ENCODE measurements at regions not wholly inside any gene's neighbourhood (a gene's known extent, or its start where the extent isn't known, plus 50 kb on each side); places are given as distances from the start of the nearest gene placed in this dataset.

GRCh38 chr17:14875557-14876412, 389.3 kb downstream of the PMP22 start:
- Histone ChIP-seq H3K27me3 (ENCODE audit: control insufficient read depth in 1 of 2, insufficient read depth in 2 of 2, low read length in 2 of 2) (no peaks in the 10 kb centered on the region), H3K9me3 (ENCODE audit: low read length) (no peaks in the 10 kb centered on the region), H3K4me1 (ENCODE audit: insufficient read depth, low read length) (no peaks in the 10 kb centered on the region), H3K36me3 (ENCODE audit: insufficient read depth, low read length) (no peaks in the 10 kb centered on the region), H3K27ac (ENCODE audit: low read depth, low read length) (no peak overlapping the region), H3K9ac (ENCODE audit: low read length) (no peak overlapping the region), H3K4me3 (ENCODE audit: low read depth in 1 of 2, low read length in 2 of 2) (no peak overlapping the region)

- Histone ChIP-seq H3K4me1 (ENCODE audit: insufficient read depth, low read length) (no peaks in the 10 kb centered on the region), H3K27me3 (ENCODE audit: control insufficient read depth in 1 of 2, insufficient read depth in 2 of 2, low read length in 2 of 2) (no peaks in the 10 kb centered on the region), H3K27ac (ENCODE audit: low read depth, low read length) (no peak overlapping the region), H3K4me3 (ENCODE audit: low read depth in 1 of 2, low read length in 2 of 2) (no peak overlapping the region), H3K36me3 (ENCODE audit: insufficient read depth, low read length) (no peaks in the 10 kb centered on the region), H3K9me3 (ENCODE audit: low read length) (no peaks in the 10 kb centered on the region), H3K9ac (ENCODE audit: low read length) (no peak overlapping the region)
These were observed 391.1 kb downstream of the PMP22 start for GRCh38 chr17:14873996-14874395.

DNA sequence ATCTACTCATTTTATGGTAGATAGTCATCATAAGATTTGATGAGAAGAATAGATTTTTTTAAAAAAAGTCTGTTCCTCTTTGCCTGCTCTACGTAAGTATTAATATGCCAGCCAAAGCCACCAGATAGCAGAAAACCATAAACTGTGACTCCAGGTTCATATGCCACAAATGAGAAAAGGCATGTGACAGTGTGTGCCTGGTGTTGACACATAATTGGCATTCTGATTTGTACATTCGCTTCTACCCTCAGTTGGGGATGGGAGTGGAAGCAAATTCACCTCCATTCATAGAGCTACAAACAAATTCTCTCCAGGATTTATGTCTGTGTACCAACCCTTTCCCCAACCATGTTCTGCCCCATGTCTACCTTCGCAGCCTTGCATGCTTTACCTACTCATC, 391.6 kb downstream of the PMP22 start:
- Histone ChIP-seq H3K27ac (ENCODE audit: low read depth, low read length) (no peak overlapping the region), H3K9me3 (ENCODE audit: low read length) (no peaks in the 10 kb centered on the region), H3K4me3 (ENCODE audit: low read depth in 1 of 2, low read length in 2 of 2) (no peak overlapping the region), H3K9ac (ENCODE audit: low read length) (no peak overlapping the region), H3K27me3 (ENCODE audit: control insufficient read depth in 1 of 2, insufficient read depth in 2 of 2, low read length in 2 of 2) (no peaks in the 10 kb centered on the region), H3K36me3 (ENCODE audit: insufficient read depth, low read length) (no peaks in the 10 kb centered on the region), H3K4me1 (ENCODE audit: insufficient read depth, low read length) (no peaks in the 10 kb centered on the region)

DNA sequence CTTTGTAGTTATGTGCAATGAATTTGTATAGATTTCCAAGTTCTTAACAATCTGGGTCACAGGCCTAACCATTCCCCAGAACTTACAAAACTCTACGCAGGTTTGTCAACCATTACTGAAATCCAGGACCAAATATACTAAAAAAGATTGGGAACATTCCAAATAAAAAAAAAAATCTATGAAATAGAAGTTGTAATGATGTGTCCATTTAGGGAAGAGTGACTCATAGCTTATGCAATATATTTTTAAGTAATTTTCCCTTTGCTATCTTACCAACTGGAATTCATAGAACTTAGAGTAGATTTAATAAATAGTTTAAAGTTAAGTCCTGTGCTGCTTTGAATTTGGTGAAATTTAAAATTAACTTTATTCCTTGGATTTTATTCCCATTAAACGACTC, 393.2 kb downstream of the PMP22 start:
- H3K4me3 ChIP-seq (ENCODE audit: low read depth in 1 of 2, low read length in 2 of 2): no peak overlapping the region
- H3K36me3 ChIP-seq (ENCODE audit: insufficient read depth, low read length): no peaks in the 10 kb centered on the region
- H3K27me3 ChIP-seq (ENCODE audit: control insufficient read depth in 1 of 2, insufficient read depth in 2 of 2, low read length in 2 of 2): no peaks in the 10 kb centered on the region
- no peak overlapping the region for H3K9ac ChIP-seq (ENCODE audit: low read length)
- H3K27ac ChIP-seq (ENCODE audit: low read depth, low read length): no peak overlapping the region
- H3K4me1 ChIP-seq (ENCODE audit: insufficient read depth, low read length): no peaks in the 10 kb centered on the region
- no peaks in the 10 kb centered on the region for H3K9me3 ChIP-seq (ENCODE audit: low read length)

DNA sequence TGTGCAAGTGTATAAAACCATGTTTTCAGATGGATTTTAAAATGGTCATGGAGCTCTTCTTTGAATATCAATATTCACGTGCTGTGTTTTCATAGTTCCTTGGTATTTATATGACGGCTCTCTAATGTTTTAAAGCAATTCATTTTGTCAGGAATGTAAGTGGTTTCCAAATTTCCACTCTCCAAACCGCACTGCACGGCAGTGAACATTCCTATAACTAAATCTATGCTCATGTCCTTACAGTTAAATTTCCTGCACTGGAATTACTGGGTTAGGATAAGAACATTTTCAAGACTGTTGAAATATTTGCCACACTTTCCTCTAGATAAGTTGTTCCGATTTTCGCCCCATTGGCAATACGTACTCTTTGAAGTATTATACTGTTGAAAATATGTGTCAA, 398.9 kb downstream of the PMP22 start:
- Histone ChIP-seq H3K4me3 (ENCODE audit: low read depth in 1 of 2, low read length in 2 of 2) (no peak overlapping the region), H3K9me3 (ENCODE audit: low read length) (no peaks in the 10 kb centered on the region), H3K27ac (ENCODE audit: low read depth, low read length) (no peak overlapping the region)

DNA sequence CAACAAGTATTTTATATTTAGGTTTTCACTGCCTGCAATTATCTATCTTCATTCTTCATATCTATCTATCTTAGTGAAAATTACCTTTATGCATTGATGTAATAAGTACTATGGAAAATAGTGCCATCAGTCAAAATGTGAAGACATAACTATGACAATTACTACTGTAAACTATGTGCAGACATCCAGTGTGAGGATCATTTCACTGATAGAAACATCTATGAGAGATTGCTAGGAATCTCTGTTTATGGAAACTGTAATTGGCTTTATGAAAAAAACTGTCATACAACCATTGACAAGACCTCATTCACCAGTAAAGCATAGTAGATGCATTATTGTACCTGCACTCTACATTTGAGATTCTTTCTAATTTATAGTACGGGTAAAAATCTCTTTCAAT, 401.0 kb downstream of the PMP22 start:
- H3K4me1 ChIP-seq (ENCODE audit: insufficient read depth, low read length): no peaks in the 10 kb centered on the region
- no peaks in the 10 kb centered on the region for H3K27me3 ChIP-seq (ENCODE audit: control insufficient read depth in 1 of 2, insufficient read depth in 2 of 2, low read length in 2 of 2)
- H3K4me3 ChIP-seq (ENCODE audit: low read depth in 1 of 2, low read length in 2 of 2): no peak overlapping the region
- no peak overlapping the region for H3K27ac ChIP-seq (ENCODE audit: low read depth, low read length)
- no peaks in the 10 kb centered on the region for H3K9me3 ChIP-seq (ENCODE audit: low read length)
- H3K36me3 ChIP-seq (ENCODE audit: insufficient read depth, low read length): no peaks in the 10 kb centered on the region
- no peak overlapping the region for H3K9ac ChIP-seq (ENCODE audit: low read length)

More for the DNA sequence above, 398.9 kb downstream of the PMP22 start:
- Histone ChIP-seq H3K36me3 (ENCODE audit: insufficient read depth, low read length) (no peaks in the 10 kb centered on the region), H3K27me3 (ENCODE audit: control insufficient read depth in 1 of 2, insufficient read depth in 2 of 2, low read length in 2 of 2) (no peaks in the 10 kb centered on the region), H3K4me1 (ENCODE audit: insufficient read depth, low read length) (no peaks in the 10 kb centered on the region), H3K9ac (ENCODE audit: low read length) (no peak overlapping the region)

DNA sequence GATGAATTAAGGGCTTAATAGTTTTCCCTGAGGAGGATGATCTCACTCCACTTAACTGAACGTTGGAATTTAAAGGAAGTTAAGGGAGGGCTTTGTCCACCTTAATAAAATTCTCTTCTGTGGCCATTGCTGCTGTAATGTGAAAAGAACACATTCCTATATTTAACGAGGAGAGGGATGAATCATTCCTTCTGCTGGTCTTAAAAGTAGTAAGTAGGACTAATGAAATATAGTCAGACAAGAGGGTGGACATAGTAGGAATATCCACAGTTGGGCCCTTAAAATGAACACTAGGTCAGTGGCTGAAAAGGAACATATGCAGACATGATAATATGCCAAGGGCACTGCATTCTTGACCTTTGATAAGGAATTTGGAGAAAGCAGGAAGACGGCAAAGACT, 405.6 kb downstream of the PMP22 start:
- Histone ChIP-seq H3K4me1 (ENCODE audit: insufficient read depth, low read length) (no peaks in the 10 kb centered on the region), H3K4me3 (ENCODE audit: low read depth in 1 of 2, low read length in 2 of 2) (no peak overlapping the region), H3K27me3 (ENCODE audit: control insufficient read depth in 1 of 2, insufficient read depth in 2 of 2, low read length in 2 of 2) (no peaks in the 10 kb centered on the region), H3K36me3 (ENCODE audit: insufficient read depth, low read length) (no peaks in the 10 kb centered on the region), H3K9ac (ENCODE audit: low read length) (no peak overlapping the region), H3K27ac (ENCODE audit: low read depth, low read length) (no peak overlapping the region), H3K9me3 (ENCODE audit: low read length) (no peaks in the 10 kb centered on the region)

- Histone ChIP-seq H3K9me3 (ENCODE audit: low read length) (no peaks in the 10 kb centered on the region), H3K36me3 (ENCODE audit: insufficient read depth, low read length) (no peaks in the 10 kb centered on the region), H3K27me3 (ENCODE audit: control insufficient read depth in 1 of 2, insufficient read depth in 2 of 2, low read length in 2 of 2) (no peaks in the 10 kb centered on the region), H3K4me1 (ENCODE audit: insufficient read depth, low read length) (no peaks in the 10 kb centered on the region), H3K4me3 (ENCODE audit: low read depth in 1 of 2, low read length in 2 of 2) (no peak overlapping the region), H3K9ac (ENCODE audit: low read length) (no peak overlapping the region), H3K27ac (ENCODE audit: low read depth, low read length) (no peak overlapping the region)
These were observed 408.9 kb downstream of the PMP22 start for GRCh38 chr17:14856176-14856575.

- Histone ChIP-seq H3K9ac (ENCODE audit: low read length) (no peak overlapping the region), H3K27ac (ENCODE audit: low read depth, low read length) (no peak overlapping the region), H3K36me3 (ENCODE audit: insufficient read depth, low read length) (no peaks in the 10 kb centered on the region), H3K4me1 (ENCODE audit: insufficient read depth, low read length) (no peaks in the 10 kb centered on the region), H3K4me3 (ENCODE audit: low read depth in 1 of 2, low read length in 2 of 2) (no peak overlapping the region), H3K9me3 (ENCODE audit: low read length) (no peaks in the 10 kb centered on the region), H3K27me3 (ENCODE audit: control insufficient read depth in 1 of 2, insufficient read depth in 2 of 2, low read length in 2 of 2) (no peaks in the 10 kb centered on the region)
These were observed 410.4 kb downstream of the PMP22 start for GRCh38 chr17:14854691-14855090.

- H3K36me3 ChIP-seq (ENCODE audit: insufficient read depth, low read length): no peaks in the 10 kb centered on the region
- no peak overlapping the region for H3K27ac ChIP-seq (ENCODE audit: low read depth, low read length)
- H3K9ac ChIP-seq (ENCODE audit: low read length): no peak overlapping the region
- no peaks in the 10 kb centered on the region for H3K4me1 ChIP-seq (ENCODE audit: insufficient read depth, low read length)
- no peaks in the 10 kb centered on the region for H3K27me3 ChIP-seq (ENCODE audit: control insufficient read depth in 1 of 2, insufficient read depth in 2 of 2, low read length in 2 of 2)
- no peaks in the 10 kb centered on the region for H3K9me3 ChIP-seq (ENCODE audit: low read length)
- H3K4me3 ChIP-seq (ENCODE audit: low read depth in 1 of 2, low read length in 2 of 2): no peak overlapping the region
These were observed 419.4 kb downstream of the PMP22 start for GRCh38 chr17:14845591-14846281.

DNA sequence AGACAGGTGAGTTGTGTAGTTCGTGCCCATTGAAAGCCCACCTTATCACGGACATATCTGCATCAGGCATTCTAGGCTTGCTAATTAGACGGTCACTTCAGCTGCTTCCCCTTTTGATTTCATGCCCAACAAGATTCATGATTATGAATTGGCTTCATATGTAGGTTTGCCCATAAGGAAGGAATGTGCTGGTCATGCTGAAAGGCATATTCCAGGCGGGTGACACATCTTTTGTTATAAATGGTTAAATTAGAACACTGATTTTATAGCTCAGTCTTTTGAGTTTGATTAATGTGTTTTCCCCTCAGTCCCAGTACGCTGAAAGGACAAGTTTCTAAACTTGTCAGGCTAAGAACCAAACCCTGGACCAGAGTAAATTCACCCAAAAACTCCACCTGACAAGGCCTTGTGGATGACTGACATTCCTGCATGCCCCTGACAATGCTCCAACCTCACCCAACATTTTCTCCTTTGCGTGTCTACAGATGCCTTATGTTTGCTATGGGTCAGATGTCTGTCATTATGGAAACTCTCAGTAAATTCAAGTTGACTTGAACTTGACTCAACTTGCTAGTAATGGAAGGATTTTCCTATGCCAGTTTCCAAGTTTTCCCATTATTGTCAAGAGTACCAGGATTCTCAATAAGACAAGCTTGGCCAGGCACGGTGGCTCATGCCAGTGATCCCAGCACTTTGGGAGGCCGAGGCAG, 421.9 kb downstream of the PMP22 start:
- no peaks in the 10 kb centered on the region for H3K9me3 ChIP-seq (ENCODE audit: low read length)
- H3K36me3 ChIP-seq (ENCODE audit: insufficient read depth, low read length): no peaks in the 10 kb centered on the region
- no peaks in the 10 kb centered on the region for H3K27me3 ChIP-seq (ENCODE audit: control insufficient read depth in 1 of 2, insufficient read depth in 2 of 2, low read length in 2 of 2)
- H3K4me1 ChIP-seq (ENCODE audit: insufficient read depth, low read length): no peaks in the 10 kb centered on the region
- H3K27ac ChIP-seq (ENCODE audit: low read depth, low read length): no peak overlapping the region
- no peak overlapping the region for H3K9ac ChIP-seq (ENCODE audit: low read length)
- H3K4me3 ChIP-seq (ENCODE audit: low read depth in 1 of 2, low read length in 2 of 2): no peak overlapping the region
